HG03457 (cell line): ENCODE measurements at regions not wholly inside any gene's neighbourhood (a gene's known extent, or its start where the extent isn't known, plus 50 kb on each side); places are given as distances from the start of the nearest gene placed in this dataset.
"Not testable (repeated sequence)": the region's sequence is repeated elsewhere in the genome, so short reads cannot be mapped to it uniquely, and the experiment has no call there.

Source experiments
- ATAC-seq: cut with Tn5 transposase; IDR thresholded peaks from one replicate; pipeline ENCODE4 v1.9.1; 2021; ENCODE audit warnings: moderate number of reproducible peaks; ENCODE audit not compliant: unreplicated experiment

GRCh38 chr18:28771849-28772248, 594.9 kb upstream of the CDH2 start:
- no peak for ATAC-seq

DNA sequence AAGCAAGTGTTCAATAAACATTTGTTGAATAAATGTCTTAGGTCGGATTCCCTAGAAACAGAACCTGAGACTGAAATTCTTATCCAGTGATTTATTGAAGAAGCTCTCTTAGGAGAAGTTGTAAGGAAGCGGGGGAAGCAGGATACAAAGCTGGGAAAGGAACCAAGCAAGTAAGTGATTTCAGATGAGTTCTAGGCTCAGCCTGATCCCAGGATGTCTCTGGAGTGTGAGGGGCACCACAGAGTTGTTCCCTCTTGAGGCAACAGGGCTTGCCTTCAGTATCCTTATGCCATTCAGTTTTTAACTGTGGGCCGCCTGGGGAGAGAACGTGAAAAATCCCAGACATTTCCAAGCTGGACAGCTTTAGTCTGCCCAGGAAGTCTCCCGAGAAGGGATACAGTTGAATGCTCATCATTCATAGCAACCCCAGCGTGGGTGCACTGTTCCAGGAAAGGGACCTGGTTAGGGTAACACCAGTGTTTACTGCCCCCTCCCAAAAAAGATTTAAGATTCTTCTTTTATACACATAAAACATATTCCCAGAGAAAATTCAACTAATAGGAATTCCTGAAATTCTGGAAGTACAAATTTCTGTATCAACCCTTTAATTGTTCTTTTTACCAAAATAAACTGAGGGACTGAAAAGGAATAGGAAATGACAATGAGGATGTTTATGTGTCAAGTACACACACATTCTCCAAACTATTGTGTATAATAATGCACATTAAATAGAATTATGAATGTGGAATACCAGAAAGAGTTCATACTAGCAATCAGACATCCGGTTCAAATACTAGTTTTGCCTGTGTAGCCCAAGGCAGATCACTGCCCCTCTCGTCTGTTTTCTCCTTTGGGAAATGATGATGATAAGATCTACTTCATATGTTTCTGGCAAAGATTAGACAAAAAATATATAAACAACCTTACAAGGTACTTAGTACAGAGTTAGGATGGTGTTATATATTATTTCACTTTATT, 592.1 kb upstream of the CDH2 start:
- no peak for ATAC-seq

DNA sequence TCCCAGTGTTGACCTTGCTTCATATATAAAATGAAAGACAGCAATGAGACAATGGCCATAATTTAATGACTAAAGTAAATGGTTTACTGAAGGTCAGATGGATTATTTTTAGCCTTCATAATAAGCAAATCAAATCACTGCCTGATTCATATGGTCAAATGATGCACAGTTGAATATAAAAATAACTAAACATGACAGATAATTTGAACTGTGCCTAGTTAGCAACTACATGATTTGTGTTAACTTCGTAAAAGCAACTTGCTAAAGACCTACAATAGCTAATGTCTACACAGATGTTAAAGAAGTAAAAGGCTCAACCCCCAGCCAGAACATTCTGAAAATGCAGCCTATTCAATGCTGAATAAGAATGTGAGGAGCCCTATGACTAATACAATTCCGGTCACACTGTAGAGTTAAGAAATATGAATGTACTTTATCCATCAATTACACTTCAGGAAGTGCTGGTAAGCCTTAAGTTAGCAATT, 590.8 kb upstream of the CDH2 start:
- no peak for ATAC-seq

- ATAC-seq, result no peak
Measured at GRCh38 chr18:28767201-28767600, 590.3 kb upstream of the CDH2 start.

GRCh38 chr18:28766721-28767120, 589.8 kb upstream of the CDH2 start:
- no peak for ATAC-seq

- no peak for ATAC-seq
Measured at GRCh38 chr18:28766027-28766426, 589.1 kb upstream of the CDH2 start.

GRCh38 chr18:28760299-28760698, 583.4 kb upstream of the CDH2 start:
- no peak for ATAC-seq

DNA sequence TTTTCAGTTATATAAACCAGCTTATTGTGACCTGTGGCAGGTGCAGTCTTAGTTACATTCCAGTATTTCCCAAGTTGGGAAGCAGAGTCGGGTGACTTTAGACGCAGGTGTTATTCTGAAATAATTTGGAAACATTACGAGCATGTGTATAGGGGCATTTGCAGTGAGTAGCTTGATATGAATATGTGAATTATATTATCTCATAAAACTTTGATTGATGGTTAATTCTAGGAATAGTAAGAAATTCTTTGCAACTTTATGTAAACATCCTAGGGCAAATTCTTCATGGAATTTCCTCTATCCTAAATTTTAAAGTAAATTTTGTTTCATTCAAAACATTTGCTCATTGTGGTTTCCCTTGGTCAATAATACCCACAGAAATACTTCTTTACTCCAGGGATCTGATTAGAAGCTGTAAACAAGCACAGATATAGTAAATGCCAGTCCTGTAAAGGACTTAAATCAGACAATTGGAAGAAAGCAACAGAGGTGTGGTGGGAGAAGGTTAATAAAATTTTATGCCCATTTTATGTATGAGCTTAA, 580.6 kb upstream of the CDH2 start:
- ATAC-seq, result no peak

DNA sequence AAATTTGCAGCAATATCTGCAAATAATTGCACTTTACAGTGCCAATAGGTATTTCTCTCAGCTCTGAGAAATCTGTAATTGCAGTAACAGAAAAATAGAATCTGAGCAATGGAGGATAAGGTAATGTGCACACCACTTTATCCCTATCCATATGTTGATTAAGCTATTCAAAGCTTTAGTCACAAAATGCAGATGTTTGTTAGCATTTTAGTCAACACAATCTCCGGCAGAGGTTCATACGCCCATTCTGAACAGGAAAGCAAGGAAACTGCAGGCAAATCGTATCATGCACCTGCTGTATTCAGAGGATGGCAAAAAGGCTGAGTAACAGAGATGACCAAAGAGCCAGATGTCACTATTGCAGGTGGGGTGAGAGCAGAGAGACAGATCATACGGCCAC, 566.2 kb upstream of the CDH2 start:
- no peak for ATAC-seq

DNA sequence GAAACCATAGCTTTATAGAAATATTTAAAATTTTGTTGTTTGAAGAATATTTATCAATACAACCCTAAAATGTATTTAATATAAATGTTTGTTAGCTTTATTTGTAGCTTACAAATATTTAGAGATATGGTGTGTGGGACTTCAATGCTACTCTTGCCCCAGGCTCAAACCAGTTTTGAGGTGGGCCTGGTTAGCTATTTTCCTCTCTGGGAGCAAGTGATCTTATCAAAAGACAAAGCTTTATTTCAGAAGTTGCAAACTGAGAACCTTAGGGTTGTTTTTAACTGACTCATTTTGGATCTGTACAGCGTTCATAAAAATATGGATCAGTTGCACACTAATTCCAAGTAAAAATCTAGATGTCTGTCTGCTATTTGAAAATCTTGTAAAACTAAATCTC, 563.6 kb upstream of the CDH2 start:
- no peak for ATAC-seq

- no peak for ATAC-seq
Measured at GRCh38 chr18:28736951-28737350, 560.0 kb upstream of the CDH2 start.

DNA sequence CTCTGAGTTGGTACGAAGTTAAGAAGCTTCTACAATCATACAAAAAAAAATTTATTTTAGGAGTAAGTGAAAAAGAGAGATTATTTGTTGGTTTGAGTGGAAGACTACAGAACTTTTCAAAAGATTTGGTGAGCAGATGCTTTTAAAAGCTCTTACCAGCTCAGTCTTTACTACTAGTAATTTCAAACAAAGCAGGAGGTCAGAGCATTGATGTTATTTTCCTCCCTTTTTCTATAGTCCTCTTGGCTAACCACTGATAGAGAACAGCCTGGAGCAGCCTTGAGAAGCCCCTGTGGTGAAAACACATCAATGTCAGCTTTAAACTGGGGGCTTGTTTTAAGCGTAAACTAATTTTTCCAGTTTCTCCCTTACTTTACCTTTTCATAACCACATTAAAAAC, 559.3 kb upstream of the CDH2 start:
- ATAC-seq, result no peak

DNA sequence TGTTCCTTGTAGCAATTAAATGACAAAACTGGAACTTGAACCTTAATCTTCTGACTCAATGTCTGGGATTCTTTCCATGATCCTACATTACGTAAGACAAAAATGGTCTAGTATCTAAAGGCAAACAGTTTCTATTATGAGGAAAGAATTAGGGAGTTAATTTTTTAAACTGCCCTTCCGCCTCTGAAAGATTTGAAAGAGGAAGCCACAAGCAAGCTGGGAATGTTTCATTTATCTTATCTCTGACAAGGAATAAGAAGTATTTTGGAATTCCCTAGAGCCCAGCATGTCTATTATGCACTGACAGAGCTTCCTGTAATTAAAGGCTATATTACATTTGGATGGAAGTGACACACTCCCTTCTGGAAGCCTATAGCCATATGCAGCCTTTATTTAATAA, 558.8 kb upstream of the CDH2 start:
- no peak for ATAC-seq

DNA sequence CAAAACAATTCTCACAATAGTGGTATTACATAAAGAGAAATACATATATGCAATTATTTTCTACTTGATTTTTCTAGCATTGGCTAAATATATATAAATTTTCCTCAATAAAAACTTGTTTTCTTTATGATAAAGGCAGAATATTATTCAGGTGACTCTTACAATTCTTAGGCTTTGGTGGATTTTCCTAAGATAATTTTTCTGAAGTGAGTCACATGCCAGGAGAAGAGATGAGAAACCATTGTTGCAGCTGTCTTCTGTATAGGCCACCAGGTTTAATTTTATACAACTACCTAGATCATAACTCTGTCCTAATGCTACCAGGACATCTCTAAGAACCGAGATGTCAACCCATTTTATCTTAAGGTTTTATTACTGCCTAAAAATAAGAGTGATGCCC, 552.4 kb upstream of the CDH2 start:
- no peak for ATAC-seq

DNA sequence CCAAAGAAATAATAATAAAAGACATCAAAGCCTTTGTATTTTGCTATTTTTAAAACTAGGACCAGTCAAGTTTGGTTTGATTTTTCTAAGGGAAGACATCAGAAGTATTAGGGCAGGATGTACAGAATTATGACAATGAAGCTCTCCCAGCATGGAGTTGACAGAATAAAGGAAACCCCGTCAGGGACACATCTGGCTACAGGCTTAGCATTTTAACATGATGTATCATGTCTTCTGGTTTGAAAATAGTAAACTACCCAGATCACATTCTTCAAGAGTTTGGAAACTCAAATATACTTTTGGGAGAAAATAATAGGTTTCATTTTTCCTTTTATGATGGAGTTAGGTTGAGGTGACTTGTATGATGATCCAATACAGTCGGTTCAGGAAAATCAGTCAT, 552.0 kb upstream of the CDH2 start:
- no peak for ATAC-seq

GRCh38 chr18:28727189-28727588, 550.3 kb upstream of the CDH2 start:
- ATAC-seq, result not testable (repeated sequence)

DNA sequence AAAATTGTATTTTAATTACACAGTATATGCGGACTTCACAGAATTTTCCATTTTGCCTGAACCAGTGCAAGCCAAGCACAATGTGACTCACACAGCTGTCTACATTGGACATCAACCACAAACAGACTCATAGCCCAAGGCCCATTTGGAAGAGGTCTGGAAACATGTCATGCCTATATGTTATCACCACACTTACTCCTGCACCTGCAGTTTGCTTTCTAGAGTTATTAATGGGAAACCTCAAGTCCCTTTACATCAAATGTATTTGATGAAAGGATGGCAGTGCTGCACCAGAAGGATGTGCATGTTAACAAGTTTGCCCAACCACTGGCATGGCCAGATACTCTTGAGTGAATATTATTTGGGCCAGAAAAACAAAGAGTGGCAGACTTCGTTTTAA, 548.9 kb upstream of the CDH2 start:
- ATAC-seq, result no peak

- ATAC-seq, result no peak
Measured at GRCh38 chr18:28723506-28723905, 546.6 kb upstream of the CDH2 start.

GRCh38 chr18:28718696-28719095, 541.8 kb upstream of the CDH2 start:
- no peak for ATAC-seq

- ATAC-seq, result no peak
Measured at GRCh38 chr18:28716338-28716737, 539.4 kb upstream of the CDH2 start.

GRCh38 chr18:28715206-28715605, 538.3 kb upstream of the CDH2 start:
- no peak for ATAC-seq

DNA sequence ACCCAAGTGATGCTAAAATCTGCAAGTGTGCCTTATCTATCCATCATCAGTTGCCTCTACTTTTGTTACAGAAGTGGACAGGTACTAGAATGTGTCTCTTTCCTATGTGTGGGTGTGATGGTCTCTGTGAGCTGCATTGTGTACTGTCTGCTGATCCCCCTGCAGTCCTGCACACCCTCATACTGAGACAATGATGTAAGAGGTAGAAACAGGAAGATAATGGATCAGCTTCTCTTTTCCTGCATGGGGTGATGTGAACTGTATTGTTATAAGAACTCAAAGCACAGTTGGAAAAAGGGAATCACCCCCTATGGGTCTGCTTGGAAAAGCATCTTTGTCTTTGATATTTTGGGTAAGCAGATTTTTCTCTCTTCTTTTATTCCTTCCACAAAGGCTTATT, 537.6 kb upstream of the CDH2 start:
- no peak for ATAC-seq
